ENCODE measurements at regions not wholly inside any gene's neighbourhood (a gene's known extent, or its start where the extent isn't known, plus 50 kb on each side); places are given as distances from the start of the nearest gene placed in this dataset.

DNA sequence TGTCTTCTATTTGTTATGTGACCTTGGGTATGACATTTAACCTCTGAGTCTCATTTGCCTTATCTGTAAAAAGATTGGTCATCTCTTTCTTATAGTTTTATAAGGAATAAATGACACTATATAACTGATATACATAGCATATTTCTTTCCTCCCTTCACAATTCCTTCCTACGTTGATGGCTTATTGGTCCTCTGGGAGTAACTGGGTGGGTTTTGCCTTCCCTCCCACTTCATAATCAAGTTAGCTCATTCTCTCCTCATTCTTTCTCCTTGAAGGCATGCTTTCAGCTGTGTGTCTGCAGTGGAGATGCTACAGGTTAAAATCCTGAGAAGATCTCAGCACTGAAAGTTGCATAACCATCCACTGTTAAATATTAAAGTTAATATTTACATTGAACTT, 382.4 kb downstream of the TMEM38B start:
- TF ChIP-seq, protein P1, sequence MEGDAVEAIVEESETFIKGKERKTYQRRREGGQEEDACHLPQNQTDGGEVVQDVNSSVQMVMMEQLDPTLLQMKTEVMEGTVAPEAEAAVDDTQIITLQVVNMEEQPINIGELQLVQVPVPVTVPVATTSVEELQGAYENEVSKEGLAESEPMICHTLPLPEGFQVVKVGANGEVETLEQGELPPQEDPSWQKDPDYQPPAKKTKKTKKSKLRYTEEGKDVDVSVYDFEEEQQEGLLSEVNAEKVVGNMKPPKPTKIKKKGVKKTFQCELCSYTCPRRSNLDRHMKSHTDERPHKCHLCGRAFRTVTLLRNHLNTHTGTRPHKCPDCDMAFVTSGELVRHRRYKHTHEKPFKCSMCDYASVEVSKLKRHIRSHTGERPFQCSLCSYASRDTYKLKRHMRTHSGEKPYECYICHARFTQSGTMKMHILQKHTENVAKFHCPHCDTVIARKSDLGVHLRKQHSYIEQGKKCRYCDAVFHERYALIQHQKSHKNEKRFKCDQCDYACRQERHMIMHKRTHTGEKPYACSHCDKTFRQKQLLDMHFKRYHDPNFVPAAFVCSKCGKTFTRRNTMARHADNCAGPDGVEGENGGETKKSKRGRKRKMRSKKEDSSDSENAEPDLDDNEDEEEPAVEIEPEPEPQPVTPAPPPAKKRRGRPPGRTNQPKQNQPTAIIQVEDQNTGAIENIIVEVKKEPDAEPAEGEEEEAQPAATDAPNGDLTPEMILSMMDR (IDR thresholded peaks at IDR 0.05; ENCODE audit: poor library complexity, severe bottlenecking), result no peak
- no peak for TF ChIP-seq EZH2 (IDR thresholded peaks at IDR 0.05; ENCODE audit: borderline replicate concordance, insufficient read depth, low read length, poor library complexity, severe bottlenecking)

Data from neural cell (in vitro differentiated cells).